ENCODE measurements at regions not wholly inside any gene's neighbourhood (a gene's known extent, or its start where the extent isn't known, plus 50 kb on each side); places are given as distances from the start of the nearest gene placed in this dataset.

GRCh38 chr7:18081617-18082016, 54.0 kb upstream of the PRPS1L1 start:
- no peak overlapping the region for H3K4me3 ChIP-seq (ENCODE audit: low read length)
- no peak for TF ChIP-seq CTCF (conservative IDR thresholded peaks at IDR 0.05; ENCODE audit: low read depth, low read length)
- no peak for DNase-seq (ENCODE audit: low read depth)

GRCh38 chr7:18082169-18082568, 54.5 kb upstream of the PRPS1L1 start:
- H3K4me3 ChIP-seq (ENCODE audit: low read length), result no peak overlapping the region
- DNase-seq (ENCODE audit: low read depth), result no peak
- no peak for TF ChIP-seq CTCF (conservative IDR thresholded peaks at IDR 0.05; ENCODE audit: low read depth, low read length)

- no peak for DNase-seq (ENCODE audit: low read depth)
- peak; percentile 17 for TF ChIP-seq CTCF (conservative IDR thresholded peaks at IDR 0.05; ENCODE audit: low read depth, low read length)
- peak overlapping the region; percentile 68 for H3K4me3 ChIP-seq (ENCODE audit: low read length)
These were observed 58.7 kb upstream of the PRPS1L1 start for GRCh38 chr7:18086165-18087025.

GRCh38 chr7:18087026-18087686, 59.5 kb upstream of the PRPS1L1 start:
- no peak for DNase-seq (ENCODE audit: low read depth)
- no peak for TF ChIP-seq CTCF (conservative IDR thresholded peaks at IDR 0.05; ENCODE audit: low read depth, low read length)
- H3K4me3 ChIP-seq (ENCODE audit: low read length), result peak overlapping the region; percentile 68

- no peak for TF ChIP-seq CTCF (conservative IDR thresholded peaks at IDR 0.05; ENCODE audit: low read depth, low read length)
- peak overlapping the region; percentile 68 for H3K4me3 ChIP-seq (ENCODE audit: low read length)
- no peak for DNase-seq (ENCODE audit: low read depth)
These were observed 60.0 kb upstream of the PRPS1L1 start for GRCh38 chr7:18087687-18088078.

- H3K4me3 ChIP-seq (ENCODE audit: low read length), result no peak overlapping the region
- DNase-seq (ENCODE audit: low read depth), result no peak
- no peak for TF ChIP-seq CTCF (conservative IDR thresholded peaks at IDR 0.05; ENCODE audit: low read depth, low read length)
These were observed 68.4 kb upstream of the PRPS1L1 start for GRCh38 chr7:18096087-18096486.

GRCh38 chr7:18102576-18102975, 74.9 kb upstream of the PRPS1L1 start:
- DNase-seq (ENCODE audit: low read depth), result no peak
- no peak overlapping the region for H3K4me3 ChIP-seq (ENCODE audit: low read length)
- TF ChIP-seq CTCF (conservative IDR thresholded peaks at IDR 0.05; ENCODE audit: low read depth, low read length), result no peak
